ENCODE measurements at regions not wholly inside any gene's neighbourhood (a gene's known extent, or its start where the extent isn't known, plus 50 kb on each side); places are given as distances from the start of the nearest gene placed in this dataset.

DNA sequence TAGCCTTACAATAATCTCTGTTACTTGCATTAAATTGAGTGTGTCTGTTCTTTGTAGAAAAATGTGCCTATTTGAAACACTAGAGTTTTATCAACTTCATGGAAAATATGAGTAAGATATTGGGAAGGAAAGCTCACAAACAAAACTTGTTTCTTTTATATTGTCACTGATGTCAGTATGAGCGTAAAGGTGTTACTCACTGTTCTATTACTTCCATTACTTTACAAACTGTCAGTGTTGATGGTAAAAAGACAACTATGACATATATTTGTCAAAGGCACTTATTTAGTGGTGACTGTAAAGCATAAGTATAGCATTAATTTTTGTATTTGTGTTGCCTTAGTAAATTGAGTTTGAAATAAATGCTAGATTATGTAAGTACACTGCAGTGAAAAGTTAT lies 193.7 kb upstream of the FLRT2 start:
- no peaks in the 10 kb centered on the region for H3K27me3 ChIP-seq
- H3K9me3 ChIP-seq = no peaks in the 10 kb centered on the region
- H3K27ac ChIP-seq = no peak overlapping the region
- WGBS, 2 donors = 97 to 98% methylated on average over 1 of the region's 1 CpG
- no peaks in the 10 kb centered on the region for H3K4me1 ChIP-seq
- no peak for DNase-seq
- no peak overlapping the region for H3K4me3 ChIP-seq (replicated peaks in 1 of 3)
- intact Hi-C loops (cut with DNase I) = no loop called here
- TF ChIP-seq, protein P1, sequence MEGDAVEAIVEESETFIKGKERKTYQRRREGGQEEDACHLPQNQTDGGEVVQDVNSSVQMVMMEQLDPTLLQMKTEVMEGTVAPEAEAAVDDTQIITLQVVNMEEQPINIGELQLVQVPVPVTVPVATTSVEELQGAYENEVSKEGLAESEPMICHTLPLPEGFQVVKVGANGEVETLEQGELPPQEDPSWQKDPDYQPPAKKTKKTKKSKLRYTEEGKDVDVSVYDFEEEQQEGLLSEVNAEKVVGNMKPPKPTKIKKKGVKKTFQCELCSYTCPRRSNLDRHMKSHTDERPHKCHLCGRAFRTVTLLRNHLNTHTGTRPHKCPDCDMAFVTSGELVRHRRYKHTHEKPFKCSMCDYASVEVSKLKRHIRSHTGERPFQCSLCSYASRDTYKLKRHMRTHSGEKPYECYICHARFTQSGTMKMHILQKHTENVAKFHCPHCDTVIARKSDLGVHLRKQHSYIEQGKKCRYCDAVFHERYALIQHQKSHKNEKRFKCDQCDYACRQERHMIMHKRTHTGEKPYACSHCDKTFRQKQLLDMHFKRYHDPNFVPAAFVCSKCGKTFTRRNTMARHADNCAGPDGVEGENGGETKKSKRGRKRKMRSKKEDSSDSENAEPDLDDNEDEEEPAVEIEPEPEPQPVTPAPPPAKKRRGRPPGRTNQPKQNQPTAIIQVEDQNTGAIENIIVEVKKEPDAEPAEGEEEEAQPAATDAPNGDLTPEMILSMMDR (IDR thresholded peaks at IDR 0.05) = no peak
- no peak for TF ChIP-seq POLR2A (IDR thresholded peaks at IDR 0.05)
- no peaks in the 10 kb centered on the region for H3K36me3 ChIP-seq

DNA sequence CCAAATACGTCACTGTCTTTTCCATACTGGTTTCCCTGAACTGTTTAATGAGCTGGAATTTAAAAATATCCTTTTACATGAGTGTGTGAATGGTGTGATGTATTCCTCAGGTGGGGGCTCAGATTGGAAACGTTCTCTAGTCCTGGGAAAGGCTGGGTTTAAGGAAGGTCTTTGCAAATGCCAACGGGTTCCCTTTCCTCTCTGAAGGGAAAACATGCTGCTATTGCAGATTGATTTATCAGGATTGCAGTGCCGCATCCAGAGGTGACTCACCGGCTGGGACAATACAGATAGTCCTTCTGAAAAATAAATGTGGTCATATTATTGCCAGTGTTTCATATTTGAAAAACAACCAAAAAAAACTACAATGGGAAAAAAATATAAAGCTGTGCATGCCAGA lies 193.1 kb upstream of the FLRT2 start:
- WGBS, 2 donors = 76 to 78% methylated on average over 5 of the region's 5 CpGs
- TF ChIP-seq, protein P1 (IDR thresholded peaks at IDR 0.05) = no peak
- TF ChIP-seq POLR2A (IDR thresholded peaks at IDR 0.05) = no peak
- Histone ChIP-seq H3K27me3 (no peaks in the 10 kb centered on the region), H3K9me3 (no peaks in the 10 kb centered on the region), H3K36me3 (no peaks in the 10 kb centered on the region), H3K4me3 (replicated peaks in 1 of 3) (no peak overlapping the region), H3K4me1 (no peaks in the 10 kb centered on the region), H3K27ac (no peak overlapping the region)
- intact Hi-C loops (cut with DNase I) = no loop called here
- no peak for DNase-seq

DNA sequence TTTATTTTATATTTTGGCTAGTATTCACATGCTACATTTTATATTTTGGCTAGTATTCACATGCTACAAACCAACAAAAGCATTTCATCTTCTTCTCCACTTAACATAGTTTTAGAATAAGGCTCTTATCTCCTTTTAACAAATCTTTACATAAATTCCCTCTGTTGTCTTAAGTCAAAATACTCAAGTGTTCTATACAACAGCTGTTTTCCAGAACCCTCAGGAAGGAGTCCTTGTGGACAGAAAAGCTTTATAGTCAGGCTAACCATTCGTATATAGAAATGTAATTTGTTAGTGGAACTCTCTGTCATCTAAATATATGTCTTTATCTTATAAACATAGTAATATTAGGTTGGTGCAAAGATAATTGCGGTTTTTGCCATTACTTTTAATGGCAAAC lies 191.0 kb upstream of the FLRT2 start:
- Histone ChIP-seq H3K36me3 (no peaks in the 10 kb centered on the region), H3K27ac (no peak overlapping the region), H3K9me3 (no peaks in the 10 kb centered on the region), H3K4me1 (no peaks in the 10 kb centered on the region), H3K4me3 (replicated peaks in 1 of 3) (no peak overlapping the region), H3K27me3 (no peaks in the 10 kb centered on the region)
- DNase-seq = no peak
- intact Hi-C loops (cut with DNase I) = no loop called here
- 80 to 92% methylated on average over 2 of the region's 2 CpGs for WGBS, 2 donors
- TF ChIP-seq, protein P1 (IDR thresholded peaks at IDR 0.05) = no peak

DNA sequence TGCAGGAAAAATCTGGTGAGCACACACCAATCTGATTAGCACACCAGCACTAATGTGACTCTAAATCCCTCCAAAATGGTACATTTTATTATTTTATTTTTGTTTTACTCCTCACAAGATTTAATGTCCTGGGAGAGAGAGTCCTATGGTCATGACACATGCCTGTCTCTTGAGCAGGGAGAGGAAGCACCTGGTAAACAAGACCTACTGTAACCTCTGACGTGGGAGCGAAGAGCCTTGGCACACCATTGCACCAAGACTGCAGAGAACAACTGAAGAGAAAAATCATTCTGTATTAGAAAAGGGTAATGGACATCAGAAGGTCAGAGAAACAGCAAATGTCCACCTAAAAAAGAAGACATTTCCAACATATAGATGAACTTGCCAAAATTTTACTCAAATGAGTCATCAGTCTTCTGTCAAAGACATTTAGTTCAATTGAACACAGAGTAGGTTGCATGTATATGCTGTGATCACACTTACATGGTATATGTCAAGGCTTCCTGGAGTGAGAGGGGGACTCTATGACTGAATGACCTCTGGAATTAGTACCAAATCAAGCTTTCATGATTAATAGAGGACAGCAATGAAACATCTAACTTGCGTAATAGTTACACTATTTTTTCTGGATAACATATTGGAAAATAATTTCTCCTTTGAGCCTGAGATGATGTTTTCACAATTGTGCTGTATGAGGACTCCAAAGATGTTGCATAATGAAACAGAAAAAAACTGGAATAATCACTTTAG lies 186.9 kb upstream of the FLRT2 start:
- no peaks in the 10 kb centered on the region for H3K36me3 ChIP-seq
- 63 to 84% methylated on average over 3 of the region's 3 CpGs for WGBS, 2 donors
- H3K27ac ChIP-seq = no peak overlapping the region
- H3K4me3 ChIP-seq (replicated peaks in 1 of 3) = no peak overlapping the region
- intact Hi-C loops (cut with DNase I) = no loop called here
- H3K4me1 ChIP-seq = no peaks in the 10 kb centered on the region
- TF ChIP-seq, protein P1 (IDR thresholded peaks at IDR 0.05) = no peak
- TF ChIP-seq POLR2A (IDR thresholded peaks at IDR 0.05) = no peak
- H3K27me3 ChIP-seq = no peaks in the 10 kb centered on the region
- no peak for DNase-seq
- H3K9me3 ChIP-seq = no peaks in the 10 kb centered on the region

DNA sequence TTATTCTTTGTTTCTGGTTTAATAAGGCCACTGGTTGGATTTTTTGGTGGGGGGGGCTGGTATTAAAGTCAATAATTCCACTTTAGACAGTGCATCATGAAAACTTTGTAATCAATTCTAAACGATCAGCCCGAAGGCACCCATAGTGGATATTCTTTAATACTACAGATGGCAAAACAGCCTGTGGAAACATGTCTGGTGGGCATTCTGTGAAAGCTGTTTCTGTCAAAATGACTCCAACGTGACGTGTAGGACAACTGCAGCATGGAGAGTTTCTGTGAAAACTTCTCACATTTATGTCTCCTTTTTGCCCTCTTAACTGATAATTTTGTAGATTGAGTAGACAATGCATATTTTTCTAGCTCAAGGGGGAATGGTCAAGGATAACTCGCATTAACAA lies 185.8 kb upstream of the FLRT2 start:
- H3K27ac ChIP-seq = no peak overlapping the region
- WGBS, 2 donors = 74 to 92% methylated on average over 5 of the region's 5 CpGs

More for the DNA sequence above, 185.8 kb upstream of the FLRT2 start:
- H3K4me1 ChIP-seq = no peaks in the 10 kb centered on the region
- intact Hi-C loops (cut with DNase I) = no loop called here
- TF ChIP-seq POLR2A (IDR thresholded peaks at IDR 0.05) = no peak
- TF ChIP-seq, protein P1 (IDR thresholded peaks at IDR 0.05) = no peak
- H3K9me3 ChIP-seq = no peaks in the 10 kb centered on the region
- no peaks in the 10 kb centered on the region for H3K27me3 ChIP-seq
- H3K4me3 ChIP-seq (replicated peaks in 1 of 3) = no peak overlapping the region
- H3K36me3 ChIP-seq = no peaks in the 10 kb centered on the region
- DNase-seq = no peak
